Left kidney (tissue), 1 donor: ENCODE measurements at regions not wholly inside any gene's neighbourhood (a gene's known extent, or its start where the extent isn't known, plus 50 kb on each side); places are given as distances from the start of the nearest gene placed in this dataset.
"Not testable (repeated sequence)": the region's sequence is repeated elsewhere in the genome, so short reads cannot be mapped to it uniquely, and the experiment has no call there.

ENCODE experiments used
- DNase-seq: peaks from one replicate; pipeline ENCODE4 v3.0.0-alpha.2; 2013

- DNase-seq, result no peak
These were observed 106.3 kb upstream of the ANKRD28 start for GRCh38 chr3:15903759-15904720.

GRCh38 chr3:15905041-15905440 is 107.3 kb upstream of the ANKRD28 start:
- DNase-seq, result no peak

GRCh38 chr3:15907403-15907802 is 109.6 kb upstream of the ANKRD28 start:
- DNase-seq, result not testable (repeated sequence)

GRCh38 chr3:15918988-15919387 is 121.2 kb upstream of the ANKRD28 start:
- DNase-seq, result no peak

GRCh38 chr3:15919971-15920370 is 122.2 kb upstream of the ANKRD28 start:
- DNase-seq, result no peak

GRCh38 chr3:15923640-15924405 is 126.0 kb upstream of the ANKRD28 start:
- DNase-seq, result no peak

- DNase-seq, result no peak
These were observed 127.1 kb upstream of the ANKRD28 start for GRCh38 chr3:15924914-15925313.

- DNase-seq, result no peak
These were observed 129.1 kb upstream of the ANKRD28 start for GRCh38 chr3:15926871-15927270.

GRCh38 chr3:15927969-15928368 is 130.2 kb upstream of the ANKRD28 start:
- DNase-seq, result no peak

GRCh38 chr3:15929944-15930571 is 132.3 kb upstream of the ANKRD28 start:
- no peak for DNase-seq

- no peak for DNase-seq
These were observed 134.8 kb upstream of the ANKRD28 start for GRCh38 chr3:15932348-15933300.

- DNase-seq, result no peak
These were observed 135.8 kb upstream of the ANKRD28 start for GRCh38 chr3:15933439-15934139.

GRCh38 chr3:15934389-15935195 is 136.8 kb upstream of the ANKRD28 start:
- no peak for DNase-seq

GRCh38 chr3:15936312-15936711 is 138.5 kb upstream of the ANKRD28 start:
- DNase-seq, result no peak

GRCh38 chr3:15940641-15941040 is 142.9 kb upstream of the ANKRD28 start:
- DNase-seq, result no peak

- DNase-seq, result not testable (repeated sequence)
These were observed 143.7 kb upstream of the ANKRD28 start for GRCh38 chr3:15941457-15941856.

- DNase-seq, result no peak
These were observed 144.2 kb upstream of the ANKRD28 start for GRCh38 chr3:15941958-15942357.

GRCh38 chr3:15942462-15942861 is 144.7 kb upstream of the ANKRD28 start:
- DNase-seq, result no peak

- DNase-seq, result no peak
These were observed 145.2 kb upstream of the ANKRD28 start for GRCh38 chr3:15942936-15943335.

GRCh38 chr3:15948388-15948787 is 150.6 kb upstream of the ANKRD28 start:
- no peak for DNase-seq
